A673 (cell line): ENCODE measurements at regions not wholly inside any gene's neighbourhood (a gene's known extent, or its start where the extent isn't known, plus 50 kb on each side); places are given as distances from the start of the nearest gene placed in this dataset.

ENCODE experiments used
- EZH2 ChIP-seq: fragments of 200-600 bp; sonication (generic); IDR thresholded peaks from 2 replicates; pipeline ENCODE4 v1.6.1; 2017; ENCODE audit warnings: borderline replicate concordance, low read depth, mild to moderate bottlenecking, mixed read lengths, antibody characterized with exemption, low read length; ENCODE audit not compliant: poor library complexity, severe bottlenecking
- TF ChIP-seq, protein P1 (sequence below): fragments of 300-800, 200-600 bp; sonication (generic); conservative IDR thresholded peaks from 2 replicates; pipeline ENCODE4 v1.5.1; 2017; ENCODE audit warnings: low read depth, mild to moderate bottlenecking, antibody characterized with exemption, low read length, moderate library complexity, mixed read lengths

DNA sequence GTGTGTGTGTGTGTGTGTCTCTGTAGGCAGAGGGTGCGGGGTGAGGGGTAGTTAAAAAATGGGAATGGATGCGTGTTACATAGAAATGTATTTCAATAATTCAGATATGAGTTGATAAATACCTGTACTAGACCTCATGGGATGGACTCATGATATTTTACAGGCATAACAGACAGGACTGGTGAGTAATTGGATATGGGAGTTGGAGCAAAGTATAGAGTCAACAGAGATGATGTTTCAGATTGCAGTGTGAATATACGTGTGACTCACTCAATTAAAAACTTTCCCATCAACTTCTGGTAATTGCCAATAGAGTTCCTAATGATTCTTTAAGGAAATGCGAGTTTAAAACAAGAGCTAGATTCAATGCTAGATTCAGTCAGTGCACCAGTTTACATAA lies 711.9 kb downstream of the C12orf50 start:
- TF ChIP-seq, protein P1, sequence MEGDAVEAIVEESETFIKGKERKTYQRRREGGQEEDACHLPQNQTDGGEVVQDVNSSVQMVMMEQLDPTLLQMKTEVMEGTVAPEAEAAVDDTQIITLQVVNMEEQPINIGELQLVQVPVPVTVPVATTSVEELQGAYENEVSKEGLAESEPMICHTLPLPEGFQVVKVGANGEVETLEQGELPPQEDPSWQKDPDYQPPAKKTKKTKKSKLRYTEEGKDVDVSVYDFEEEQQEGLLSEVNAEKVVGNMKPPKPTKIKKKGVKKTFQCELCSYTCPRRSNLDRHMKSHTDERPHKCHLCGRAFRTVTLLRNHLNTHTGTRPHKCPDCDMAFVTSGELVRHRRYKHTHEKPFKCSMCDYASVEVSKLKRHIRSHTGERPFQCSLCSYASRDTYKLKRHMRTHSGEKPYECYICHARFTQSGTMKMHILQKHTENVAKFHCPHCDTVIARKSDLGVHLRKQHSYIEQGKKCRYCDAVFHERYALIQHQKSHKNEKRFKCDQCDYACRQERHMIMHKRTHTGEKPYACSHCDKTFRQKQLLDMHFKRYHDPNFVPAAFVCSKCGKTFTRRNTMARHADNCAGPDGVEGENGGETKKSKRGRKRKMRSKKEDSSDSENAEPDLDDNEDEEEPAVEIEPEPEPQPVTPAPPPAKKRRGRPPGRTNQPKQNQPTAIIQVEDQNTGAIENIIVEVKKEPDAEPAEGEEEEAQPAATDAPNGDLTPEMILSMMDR, result no peak
- TF ChIP-seq EZH2, result no peak
